ENCODE measurements at regions not wholly inside any gene's neighbourhood (a gene's known extent, or its start where the extent isn't known, plus 50 kb on each side); places are given as distances from the start of the nearest gene placed in this dataset.

- TF ChIP-seq CTCF (IDR thresholded peaks at IDR 0.05) = no peak
- DNase-seq (ENCODE audit: low spot score) = no peak
- no peak for ATAC-seq (ENCODE audit: low FRiP score)
These were observed 108.6 kb downstream of the CD83 start for GRCh38 chr6:14226051-14226660.

GRCh38 chr6:14228571-14228970 is 111.0 kb downstream of the CD83 start:
- DNase-seq (ENCODE audit: low spot score) (no peak), ATAC-seq (ENCODE audit: low FRiP score) (no peak)
- TF ChIP-seq CTCF (IDR thresholded peaks at IDR 0.05) = no peak

GRCh38 chr6:14231071-14231483 is 113.5 kb downstream of the CD83 start:
- TF ChIP-seq CTCF (IDR thresholded peaks at IDR 0.05) = no peak
- no peak for ATAC-seq (ENCODE audit: low FRiP score)
- no peak for DNase-seq (ENCODE audit: low spot score)

- DNase-seq (ENCODE audit: low spot score) (no peak), ATAC-seq (ENCODE audit: low FRiP score) (no peak)
- no peak for TF ChIP-seq CTCF (IDR thresholded peaks at IDR 0.05)
These were observed 114.1 kb downstream of the CD83 start for GRCh38 chr6:14231501-14232280.

- no peak for DNase-seq (ENCODE audit: low spot score)
- no peak for ATAC-seq (ENCODE audit: low FRiP score)
- no peak for TF ChIP-seq CTCF (IDR thresholded peaks at IDR 0.05)
These were observed 115.3 kb downstream of the CD83 start for GRCh38 chr6:14232889-14233288.

- DNase-seq (ENCODE audit: low spot score) (no peak), ATAC-seq (ENCODE audit: low FRiP score) (no peak)
- no peak for TF ChIP-seq CTCF (IDR thresholded peaks at IDR 0.05)
These were observed 118.2 kb downstream of the CD83 start for GRCh38 chr6:14235653-14236356.

Data from omental fat pad (tissue), 3 donors.